GM12878 (cell line): ENCODE measurements at regions not wholly inside any gene's neighbourhood (a gene's known extent, or its start where the extent isn't known, plus 50 kb on each side); places are given as distances from the start of the nearest gene placed in this dataset.

Experiments
- ATAC-seq: fragments of 200-7000 bp; cut with Tn5 transposase; 3 replicates; pipeline ENCODE4 v1.9.1; 2020; ENCODE audit warnings: mild to moderate bottlenecking, moderate library complexity
- BruUV-seq: library from RNA; stranded (reverse); fragments of 400-500 nt; replicated peaks from 2 replicates; lab custom pipeline; 2021; lab: Mats Ljungman, UMichigan
- CTCF ChIA-PET: fragments of 300-600 bp; sonication (Branson Sonifier 250); formaldehyde crosslinking; extraction: SDS; loops from one replicate; lab custom pipeline; 2021; ENCODE audit warnings: inconsistent platforms; lab: Yijun Ruan, JAX
- POLR2A ChIA-PET: fragments of 350-600 bp; formaldehyde crosslinking; extraction: SDS; loops from one replicate; lab custom pipeline; 2021; ENCODE audit warnings: inconsistent platforms; lab: Charles Lee
- RAD21 ChIA-PET: fragments of 300-600 bp; sonication (Branson Sonifier 250); formaldehyde crosslinking; loops from one replicate; lab custom pipeline; 2023; ENCODE audit warnings: antibody characterized with exemption; ENCODE audit not compliant: unreplicated experiment; lab: Charles Lee
- SMC1A ChIA-PET: fragments of 300-600 bp; sonication (Branson Sonifier 250); formaldehyde crosslinking; loops from one replicate; lab custom pipeline; 2023; ENCODE audit not compliant: unreplicated experiment, uncharacterized antibody; lab: Charles Lee
- DNase-seq: peaks from one replicate; pipeline ENCODE4 v3.0.0-alpha.2; 2011; ENCODE audit warnings: low read depth, low spot score
- FAIRE-seq: peaks from 3 replicates; lab custom pipeline; 2011; peaks lifted over from hg19 to GRCh38; lab: Jason Lieb, UNC
- H2AFZ ChIP-seq: 2 replicates; pipeline ENCODE4 v1.6.0; 2011; ENCODE audit warnings: low read depth, low read length, control low read depth; ENCODE audit not compliant: control insufficient read depth
- H3K27ac ChIP-seq: 2 replicates; pipeline ENCODE4 v1.5.1; 2011; ENCODE audit warnings: control low read depth; ENCODE audit not compliant: control insufficient read depth, insufficient read depth
- H3K27me3 ChIP-seq, 2 experiments: replicated peaks in 1 of 2; 2 replicates each; pipeline versions ENCODE4 v1.6.0 to v1.6.1; 2011; ENCODE audit warnings: low read length in 1 of 2; ENCODE audit not compliant: control insufficient read depth in 2 of 2, insufficient read depth in 2 of 2
- H3K36me3 ChIP-seq, 2 experiments: 2 replicates each; pipeline ENCODE4 v1.5.1; 2011; ENCODE audit warnings: low read length in 1 of 2; ENCODE audit not compliant: control insufficient read depth in 2 of 2, insufficient read depth in 2 of 2
- H3K4me1 ChIP-seq: 2 replicates; pipeline ENCODE4 v1.6.1; 2011; ENCODE audit warnings: mild to moderate bottlenecking, low read length, moderate library complexity, mixed read lengths; ENCODE audit not compliant: control insufficient read depth, insufficient read depth
- H3K4me2 ChIP-seq: 2 replicates; pipeline ENCODE4 v1.6.0; 2011; ENCODE audit warnings: control low read depth; ENCODE audit not compliant: control insufficient read depth, insufficient read depth
- H3K4me3 ChIP-seq: fragments of 200-600 bp; sonication (generic); 2 replicates; pipeline ENCODE4 v1.5.1; 2016
- H3K79me2 ChIP-seq: 2 replicates; pipeline ENCODE4 v1.6.0; 2011; ENCODE audit warnings: low read length; ENCODE audit not compliant: control insufficient read depth, insufficient read depth
- H3K9ac ChIP-seq: 2 replicates; pipeline ENCODE4 v1.8.0; 2011; ENCODE audit warnings: low read length, control low read depth, mixed read lengths; ENCODE audit not compliant: control insufficient read depth, insufficient read depth
- H3K9me3 ChIP-seq: replicated peaks from 3 replicates; pipeline ENCODE4 v1.5.1; 2011; ENCODE audit warnings: mild to moderate bottlenecking, low read length; ENCODE audit not compliant: control insufficient read depth, insufficient read depth
- H4K20me1 ChIP-seq: 2 replicates; pipeline ENCODE4 v1.6.0; 2011; ENCODE audit not compliant: control insufficient read depth, insufficient read depth
- ASH2L ChIP-seq: fragments of 300-600, 200-600 bp; sonication (generic); IDR thresholded peaks from 2 replicates; pipeline ENCODE4 v1.6.1; 2017; ENCODE audit warnings: low read depth, mild to moderate bottlenecking, borderline replicate concordance
- CBX3 ChIP-seq: fragments of 200-600 bp; sonication (generic); IDR thresholded peaks from 2 replicates; pipeline ENCODE4 v1.6.1; 2016; ENCODE audit warnings: low read depth, borderline replicate concordance
- ETV6 ChIP-seq, 2 experiments: fragments of 450-650 bp in 1 of 2; IDR thresholded peaks in 1 of 2; conservative IDR thresholded peaks in 1 of 2; 2 replicates each; pipeline ENCODE4 v1.6.1; 2014; ENCODE audit warnings: antibody characterized with exemption in 1 of 2, borderline replicate concordance in 1 of 2, low read depth in 1 of 2, mild to moderate bottlenecking in 1 of 2, moderate library complexity in 1 of 2
- EZH2 ChIP-seq: IDR thresholded peaks from 2 replicates; pipeline ENCODE4 v1.6.1; 2012; ENCODE audit warnings: low read depth, mild to moderate bottlenecking, control low read depth, inconsistent platforms, low read length, borderline replicate concordance; ENCODE audit not compliant: control insufficient read depth
- FOS ChIP-seq: IDR thresholded peaks from 3 replicates; pipeline ENCODE4 v1.6.1; 2011; ENCODE audit warnings: borderline replicate concordance; ENCODE audit not compliant: insufficient read length; ENCODE audit errors: extremely low read depth
- IKZF1 ChIP-seq: fragments of 450-650 bp; conservative IDR thresholded peaks from 2 replicates; pipeline ENCODE4 v1.6.1; 2017; ENCODE audit warnings: antibody characterized with exemption, mild to moderate bottlenecking
- IRF3 ChIP-seq: fragments of 450-650 bp; IDR thresholded peaks from 2 replicates; pipeline ENCODE4 v1.6.1; 2014; ENCODE audit warnings: mild to moderate bottlenecking
- IRF4 ChIP-seq: IDR thresholded peaks from 2 replicates; pipeline ENCODE4 v1.6.1; 2011; ENCODE audit warnings: low read depth, low read length
- JUNB ChIP-seq: IDR thresholded peaks from 2 replicates; pipeline ENCODE4 v1.6.1; 2016; ENCODE audit warnings: antibody characterized with exemption, mild to moderate bottlenecking
- NR2C1 ChIP-seq: fragments of 450-650 bp; IDR thresholded peaks from 2 replicates; pipeline ENCODE4 v1.6.1; 2017; ENCODE audit warnings: antibody characterized with exemption, mild to moderate bottlenecking, moderate library complexity
- NR2F1 ChIP-seq: fragments of 450-650 bp; conservative IDR thresholded peaks from 2 replicates; pipeline ENCODE4 v1.6.1; 2017; ENCODE audit warnings: mild to moderate bottlenecking
- PAX5 ChIP-seq: IDR thresholded peaks from 2 replicates; pipeline ENCODE4 v1.6.1; 2011; ENCODE audit warnings: low read depth, low read length, borderline replicate concordance
- POLR2AphosphoS2 ChIP-seq: IDR thresholded peaks from 2 replicates; pipeline ENCODE4 v1.6.1; 2011; ENCODE audit warnings: low read depth, mild to moderate bottlenecking, low read length, improper control_type of control experiment, moderate library complexity
- RAD51 ChIP-seq: fragments of 450-650 bp; IDR thresholded peaks from 2 replicates; pipeline ENCODE4 v1.6.1; 2016; ENCODE audit warnings: moderate library complexity, mild to moderate bottlenecking, inconsistent platforms
- TCF12 ChIP-seq: IDR thresholded peaks from 2 replicates; pipeline ENCODE4 v1.6.1; 2011; ENCODE audit warnings: low read depth, mild to moderate bottlenecking, low read length
- WRNIP1 ChIP-seq: IDR thresholded peaks from 2 replicates; pipeline ENCODE4 v1.6.1; 2011; ENCODE audit warnings: low read depth, low read length, improper control_type of control experiment, borderline replicate concordance
- YY1 ChIP-seq: IDR thresholded peaks from 2 replicates; pipeline ENCODE4 v1.6.1; 2011; ENCODE audit warnings: low read depth, mild to moderate bottlenecking, low read length
- ZSCAN29 ChIP-seq: fragments of 450-650 bp; IDR thresholded peaks from 2 replicates; pipeline ENCODE4 v1.6.1; 2017; ENCODE audit warnings: mild to moderate bottlenecking, moderate library complexity
- in situ Hi-C: fragments of 300-500 bp; cut with MboI; formaldehyde crosslinking; loops from 9 replicates; pipeline ENCODE4 v1.14.3; 2018; ENCODE audit warnings: mixed read lengths
- intact Hi-C: fragments of 100-400 bp; cut with micrococcal nuclease; formaldehyde crosslinking; loops from one replicate; pipeline ENCODE4 v1.14.2; 2022; ENCODE audit not compliant: unreplicated experiment
- TF ChIP-seq, protein P1 (sequence below): IDR thresholded peaks from 2 replicates; pipeline ENCODE4 v1.6.1; 2011; ENCODE audit warnings: low read depth, mild to moderate bottlenecking, low read length, moderate library complexity, borderline replicate concordance; ENCODE audit errors: extremely low read depth

- Histone ChIP-seq H2AFZ (no peak overlapping the region), H3K9ac (no peak overlapping the region), H3K4me3 (no peak overlapping the region), H3K36me3 (no peaks in the 10 kb centered on the region), H3K9me3 (no peaks in the 10 kb centered on the region), H4K20me1 (no peaks in the 10 kb centered on the region), H3K4me2 (no peak overlapping the region), H3K4me1 (no peaks in the 10 kb centered on the region), H3K27ac (no peak overlapping the region), H3K79me2 (no peaks in the 10 kb centered on the region), H3K27me3 (no peaks in the 10 kb centered on the region)
- CTCF ChIA-PET = no interaction called here
- RAD21 ChIA-PET = no interaction called here
- DNase-seq (no peak), FAIRE-seq (no peak), ATAC-seq (no peak)
- in situ Hi-C loops (no loop called here), intact Hi-C loops (no loop called here)
- POLR2A ChIA-PET = no interaction called here
- no TSS peak for BruUV-seq
- SMC1A ChIA-PET = no interaction called here
- TF ChIP-seq JUNB = no peak
- TF ChIP-seq ETV6 (conservative IDR thresholded peaks at IDR 0.05 in 1 of 2, IDR thresholded peaks at IDR 0.05 in 1 of 2; ENCODE audit: borderline replicate concordance in 1 of 2, low read depth in 1 of 2) = no peak
- TF ChIP-seq WRNIP1 = no peak
- TF ChIP-seq NR2C1 = no peak
- no peak for TF ChIP-seq ZSCAN29
- TF ChIP-seq TCF12 = no peak
- no peak for TF ChIP-seq CBX3
- no peak for TF ChIP-seq ASH2L
- TF ChIP-seq, protein P1, sequence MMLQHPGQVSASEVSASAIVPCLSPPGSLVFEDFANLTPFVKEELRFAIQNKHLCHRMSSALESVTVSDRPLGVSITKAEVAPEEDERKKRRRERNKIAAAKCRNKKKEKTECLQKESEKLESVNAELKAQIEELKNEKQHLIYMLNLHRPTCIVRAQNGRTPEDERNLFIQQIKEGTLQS = no peak
- no peak for TF ChIP-seq IKZF1
- no peak for TF ChIP-seq NR2F1
- TF ChIP-seq IRF4 = no peak
- no peak for TF ChIP-seq IRF3
- TF ChIP-seq YY1 = no peak
- no peak for TF ChIP-seq EZH2
- TF ChIP-seq RAD51 = no peak
- TF ChIP-seq PAX5 = no peak
- TF ChIP-seq FOS = no peak
- no peak for TF ChIP-seq POLR2AphosphoS2
Measured at GRCh38 chr1:187763465-187763864, 934.7 kb downstream of the PLA2G4A start.
